ENCODE measurements at regions not wholly inside any gene's neighbourhood (a gene's known extent, or its start where the extent isn't known, plus 50 kb on each side); places are given as distances from the start of the nearest gene placed in this dataset.

DNA sequence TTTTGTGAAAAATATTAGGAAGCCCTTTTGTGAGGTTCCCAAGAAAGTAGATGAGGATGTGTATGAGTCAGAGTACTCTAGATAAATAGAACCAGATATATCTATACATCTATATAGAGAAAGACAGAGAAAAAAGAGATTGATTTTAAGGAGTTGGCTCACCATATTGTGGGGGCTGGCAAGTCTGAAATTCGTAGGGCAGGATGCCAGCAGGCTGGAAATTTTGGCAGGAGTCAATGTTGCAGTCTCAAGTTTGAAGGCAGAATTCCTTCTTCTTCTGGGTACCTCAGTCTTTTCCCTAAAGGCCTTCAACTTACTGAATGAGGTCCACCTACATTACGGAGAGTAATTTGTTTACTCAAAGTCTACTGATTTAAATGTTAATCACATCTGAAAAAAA lies 65.3 kb upstream of the SAMD3 start:
- TF ChIP-seq, protein P1, sequence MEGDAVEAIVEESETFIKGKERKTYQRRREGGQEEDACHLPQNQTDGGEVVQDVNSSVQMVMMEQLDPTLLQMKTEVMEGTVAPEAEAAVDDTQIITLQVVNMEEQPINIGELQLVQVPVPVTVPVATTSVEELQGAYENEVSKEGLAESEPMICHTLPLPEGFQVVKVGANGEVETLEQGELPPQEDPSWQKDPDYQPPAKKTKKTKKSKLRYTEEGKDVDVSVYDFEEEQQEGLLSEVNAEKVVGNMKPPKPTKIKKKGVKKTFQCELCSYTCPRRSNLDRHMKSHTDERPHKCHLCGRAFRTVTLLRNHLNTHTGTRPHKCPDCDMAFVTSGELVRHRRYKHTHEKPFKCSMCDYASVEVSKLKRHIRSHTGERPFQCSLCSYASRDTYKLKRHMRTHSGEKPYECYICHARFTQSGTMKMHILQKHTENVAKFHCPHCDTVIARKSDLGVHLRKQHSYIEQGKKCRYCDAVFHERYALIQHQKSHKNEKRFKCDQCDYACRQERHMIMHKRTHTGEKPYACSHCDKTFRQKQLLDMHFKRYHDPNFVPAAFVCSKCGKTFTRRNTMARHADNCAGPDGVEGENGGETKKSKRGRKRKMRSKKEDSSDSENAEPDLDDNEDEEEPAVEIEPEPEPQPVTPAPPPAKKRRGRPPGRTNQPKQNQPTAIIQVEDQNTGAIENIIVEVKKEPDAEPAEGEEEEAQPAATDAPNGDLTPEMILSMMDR (IDR thresholded peaks at IDR 0.05) = no peak
- no peak for TF ChIP-seq ZFX (IDR thresholded peaks at IDR 0.05; ENCODE audit: borderline replicate concordance)

Data from 22Rv1 (cell line).